HEK293 (cell line): ENCODE measurements at regions not wholly inside any gene's neighbourhood (a gene's known extent, or its start where the extent isn't known, plus 50 kb on each side); places are given as distances from the start of the nearest gene placed in this dataset.

ENCODE experiments used
- ATF2 ChIP-seq: fragments of 450-650 bp; formaldehyde crosslinking; IDR thresholded peaks from 2 replicates; pipeline ENCODE4 v1.5.1; 2016; ENCODE audit warnings: missing biosample characterization, missing genetic modification characterization, low read depth
- CTCF ChIP-seq: fragments of 450-650 bp; formaldehyde crosslinking; IDR thresholded peaks from 2 replicates; pipeline ENCODE4 v1.5.1; 2016; ENCODE audit warnings: missing biosample characterization, missing genetic modification characterization
- HOXA7 ChIP-seq: sonication (generic); formaldehyde crosslinking; IDR thresholded peaks from 2 replicates; pipeline ENCODE4 v1.8.1; 2022; ENCODE audit warnings: missing genetic modification reagents, borderline replicate concordance
- MEIS1 ChIP-seq: sonication (generic); formaldehyde crosslinking; IDR thresholded peaks from 2 replicates; pipeline ENCODE4 v1.8.1; 2022; ENCODE audit warnings: missing genetic modification reagents, mild to moderate bottlenecking, borderline replicate concordance
- PRDM2 ChIP-seq: fragments of 450-650 bp; formaldehyde crosslinking; IDR thresholded peaks from 2 replicates; pipeline ENCODE4 v1.5.1; 2016; ENCODE audit warnings: missing biosample characterization, missing genetic modification characterization, borderline replicate concordance
- PRDM6 ChIP-seq: fragments of 450-650 bp; formaldehyde crosslinking; IDR thresholded peaks from 2 replicates; pipeline ENCODE4 v1.5.1; 2017; ENCODE audit warnings: missing biosample characterization, missing genetic modification characterization
- TSHZ1 ChIP-seq: fragments of 450-650 bp; formaldehyde crosslinking; IDR thresholded peaks from 2 replicates; pipeline ENCODE4 v1.5.1; 2016; ENCODE audit warnings: missing biosample characterization, missing genetic modification characterization, borderline replicate concordance
- ZBTB7A ChIP-seq: fragments of 450-650 bp; formaldehyde crosslinking; IDR thresholded peaks from 2 replicates; pipeline ENCODE4 v1.5.1; 2016; ENCODE audit warnings: low read depth, missing biosample characterization, missing genetic modification characterization
- ZIC2 ChIP-seq: fragments of 450-650 bp; formaldehyde crosslinking; IDR thresholded peaks from 2 replicates; pipeline ENCODE4 v1.5.1; 2016; ENCODE audit warnings: missing biosample characterization, missing genetic modification characterization
- ZNF140 ChIP-seq: fragments of 450-650 bp; formaldehyde crosslinking; IDR thresholded peaks from 2 replicates; pipeline ENCODE4 v1.5.1; 2016; ENCODE audit warnings: missing biosample characterization, missing genetic modification characterization
- ZNF211 ChIP-seq: fragments of 450-650 bp; formaldehyde crosslinking; IDR thresholded peaks from 2 replicates; pipeline ENCODE4 v1.5.1; 2016; ENCODE audit warnings: low read depth, missing biosample characterization, missing genetic modification characterization
- ZNF23 ChIP-seq: fragments of 450-650 bp; formaldehyde crosslinking; IDR thresholded peaks from 2 replicates; pipeline ENCODE4 v1.5.1; 2016; ENCODE audit warnings: missing biosample characterization, missing genetic modification characterization, borderline replicate concordance
- ZNF423 ChIP-seq: fragments of 450-650 bp; formaldehyde crosslinking; IDR thresholded peaks from 2 replicates; pipeline ENCODE4 v1.5.1; 2016; ENCODE audit warnings: missing biosample characterization, missing genetic modification characterization

- TF ChIP-seq CTCF: no peak
- no peak for TF ChIP-seq ATF2
- no peak for TF ChIP-seq ZNF423 (tag by site-specific recombination)
- TF ChIP-seq ZNF140 (tag by site-specific recombination): no peak
- no peak for TF ChIP-seq MEIS1
- no peak for TF ChIP-seq ZBTB7A (tag by site-specific recombination)
- TF ChIP-seq ZNF23 (tag by site-specific recombination): no peak
- no peak for TF ChIP-seq PRDM2
- TF ChIP-seq ZNF211 (tag by site-specific recombination): no peak
- TF ChIP-seq HOXA7: no peak
- no peak for TF ChIP-seq ZIC2
- no peak for TF ChIP-seq TSHZ1 (tag by site-specific recombination)
- TF ChIP-seq PRDM6 (tag by site-specific recombination): no peak
Observed at GRCh38 chr5:2196989-2197619, 314.4 kb upstream of the IRX4 start.
